Ascending aorta (tissue), 2 donors: ENCODE measurements at regions not wholly inside any gene's neighbourhood (a gene's known extent, or its start where the extent isn't known, plus 50 kb on each side); places are given as distances from the start of the nearest gene placed in this dataset.
"Not testable (repeated sequence)": the region's sequence is repeated elsewhere in the genome, so short reads cannot be mapped to it uniquely, and the experiment has no call there.

Experiments used
- DNase-seq, 2 donors: peaks; one replicate each; pipeline ENCODE4 v3.0.0-alpha.2; 2019; ENCODE audit warnings: low spot score in 2 of 2
- H3K27ac ChIP-seq, 2 donors: fragments of 200-600 bp; sonication (generic); one replicate each; pipeline ENCODE4 v1.5.1; 2016 to 2017; ENCODE audit warnings: mild to moderate bottlenecking in 1 of 2
- H3K27me3 ChIP-seq: fragments of 200-600 bp; sonication (generic); one replicate; pipeline ENCODE4 v1.5.1; 2017
- H3K36me3 ChIP-seq, 2 donors: fragments of 200-600 bp; sonication (generic); one replicate each; pipeline ENCODE4 v1.5.1; 2016
- H3K4me1 ChIP-seq, 2 donors: fragments of 200-600 bp; sonication (generic); one replicate each; pipeline ENCODE4 v1.5.1; 2016 to 2017; ENCODE audit warnings: mild to moderate bottlenecking in 1 of 2
- H3K4me3 ChIP-seq, 2 donors: fragments of 200-600 bp; sonication (generic); one replicate each; pipeline ENCODE4 v1.5.1; 2016 to 2017; ENCODE audit warnings: mild to moderate bottlenecking in 1 of 2
- H3K9me3 ChIP-seq, 2 donors: fragments of 200-600 bp; sonication (generic); one replicate each; pipeline ENCODE4 v1.5.1; 2016
- intact Hi-C: fragments of 100-400 bp; cut with DNase I; formaldehyde crosslinking; loops from one replicate; pipeline ENCODE4 v1.15.1; 2023
- TF ChIP-seq, protein P1 (sequence below), 3 experiments: fragments of 200-600 bp in 2 of 3; fragments of 450-650 bp in 1 of 3; sonication (generic) in 2 of 3; IDR thresholded peaks; one replicate each; pipeline ENCODE4 v1.5.1; 2016 to 2019; ENCODE audit warnings: antibody characterized with exemption in 3 of 3, mild to moderate bottlenecking in 1 of 3, moderate library complexity in 1 of 3

DNA sequence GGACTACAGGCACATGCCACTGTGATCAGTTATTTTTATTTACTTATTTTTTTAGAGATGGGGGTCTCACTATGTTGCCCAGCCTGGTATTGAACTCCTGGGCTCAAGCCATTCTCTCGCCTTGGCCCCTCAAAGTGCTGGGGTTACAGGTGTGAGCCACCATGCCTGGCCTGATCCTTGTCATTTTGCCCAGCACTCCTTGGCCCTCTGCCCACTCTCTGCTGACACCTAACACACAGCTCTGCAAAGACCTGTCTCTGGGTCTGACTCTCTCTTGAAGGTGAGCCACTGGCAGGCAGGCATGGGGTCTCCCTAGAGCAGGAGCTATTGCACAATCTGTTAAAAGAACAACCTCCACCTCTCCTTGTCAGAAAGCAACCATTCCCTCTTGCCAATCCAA lies 155.6 kb downstream of the ZFP64 start:
- no peak for DNase-seq
- Histone ChIP-seq H3K4me1 (no peaks in the 10 kb centered on the region), H3K36me3 (no peaks in the 10 kb centered on the region), H3K9me3 (no peaks in the 10 kb centered on the region), H3K4me3 (no peak overlapping the region), H3K27me3 (no peaks in the 10 kb centered on the region), H3K27ac (no peak overlapping the region)
- intact Hi-C loops: no loop called here
- TF ChIP-seq, protein P1, sequence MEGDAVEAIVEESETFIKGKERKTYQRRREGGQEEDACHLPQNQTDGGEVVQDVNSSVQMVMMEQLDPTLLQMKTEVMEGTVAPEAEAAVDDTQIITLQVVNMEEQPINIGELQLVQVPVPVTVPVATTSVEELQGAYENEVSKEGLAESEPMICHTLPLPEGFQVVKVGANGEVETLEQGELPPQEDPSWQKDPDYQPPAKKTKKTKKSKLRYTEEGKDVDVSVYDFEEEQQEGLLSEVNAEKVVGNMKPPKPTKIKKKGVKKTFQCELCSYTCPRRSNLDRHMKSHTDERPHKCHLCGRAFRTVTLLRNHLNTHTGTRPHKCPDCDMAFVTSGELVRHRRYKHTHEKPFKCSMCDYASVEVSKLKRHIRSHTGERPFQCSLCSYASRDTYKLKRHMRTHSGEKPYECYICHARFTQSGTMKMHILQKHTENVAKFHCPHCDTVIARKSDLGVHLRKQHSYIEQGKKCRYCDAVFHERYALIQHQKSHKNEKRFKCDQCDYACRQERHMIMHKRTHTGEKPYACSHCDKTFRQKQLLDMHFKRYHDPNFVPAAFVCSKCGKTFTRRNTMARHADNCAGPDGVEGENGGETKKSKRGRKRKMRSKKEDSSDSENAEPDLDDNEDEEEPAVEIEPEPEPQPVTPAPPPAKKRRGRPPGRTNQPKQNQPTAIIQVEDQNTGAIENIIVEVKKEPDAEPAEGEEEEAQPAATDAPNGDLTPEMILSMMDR (IDR thresholded peaks at IDR 0.05): no peak

DNA sequence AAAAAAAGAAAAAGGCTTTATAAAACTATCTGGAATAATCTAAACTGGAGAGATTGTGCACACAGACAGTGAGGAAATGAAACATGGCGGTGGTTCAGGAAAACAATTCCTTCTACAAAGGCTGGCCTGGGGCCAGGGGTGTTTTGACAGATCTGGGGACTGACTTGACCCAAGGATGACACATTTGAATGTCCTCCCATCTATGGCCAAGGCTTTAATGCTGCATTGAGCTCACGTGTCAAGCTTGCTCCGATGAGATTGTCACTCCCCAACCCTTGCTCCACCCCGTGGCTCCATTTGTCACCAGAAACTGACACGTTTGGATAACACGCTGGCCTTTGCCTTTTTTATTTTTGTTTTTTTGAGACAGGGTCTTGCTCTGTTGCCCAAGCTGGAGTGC lies 156.1 kb downstream of the ZFP64 start:
- Histone ChIP-seq H3K4me1 (no peaks in the 10 kb centered on the region), H3K4me3 (no peak overlapping the region), H3K36me3 (no peaks in the 10 kb centered on the region), H3K9me3 (no peaks in the 10 kb centered on the region), H3K27me3 (no peaks in the 10 kb centered on the region), H3K27ac (no peak overlapping the region)
- intact Hi-C loops: no loop called here
- TF ChIP-seq, protein P1 (IDR thresholded peaks at IDR 0.05): no peak
- DNase-seq: no peak

DNA sequence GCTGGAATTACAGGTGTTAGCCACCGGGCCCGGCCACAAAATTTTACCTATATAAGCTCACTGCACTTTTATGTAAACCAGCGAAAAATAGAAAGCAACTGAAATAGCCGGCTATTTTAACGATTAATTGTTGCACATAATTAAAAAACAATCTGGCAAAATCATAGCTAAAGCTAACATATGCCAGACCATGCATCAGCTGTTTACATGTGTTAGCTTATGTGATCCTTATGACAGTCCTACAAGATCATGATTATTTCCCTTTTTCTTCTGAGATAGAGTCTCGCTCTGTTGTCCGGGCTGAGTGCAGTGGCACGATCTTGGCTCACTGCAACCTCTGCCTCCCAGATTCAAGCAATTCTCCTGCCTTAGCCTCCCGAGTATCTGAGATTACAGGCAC lies 157.0 kb downstream of the ZFP64 start:
- no peaks in the 10 kb centered on the region for H3K36me3 ChIP-seq
- intact Hi-C loops: no loop called here
- TF ChIP-seq, protein P1 (IDR thresholded peaks at IDR 0.05): no peak
- H3K4me1 ChIP-seq: no peaks in the 10 kb centered on the region
- DNase-seq: no peak
- H3K9me3 ChIP-seq: no peaks in the 10 kb centered on the region
- H3K27me3 ChIP-seq: no peaks in the 10 kb centered on the region
- H3K27ac ChIP-seq: no peak overlapping the region
- H3K4me3 ChIP-seq: no peak overlapping the region

DNA sequence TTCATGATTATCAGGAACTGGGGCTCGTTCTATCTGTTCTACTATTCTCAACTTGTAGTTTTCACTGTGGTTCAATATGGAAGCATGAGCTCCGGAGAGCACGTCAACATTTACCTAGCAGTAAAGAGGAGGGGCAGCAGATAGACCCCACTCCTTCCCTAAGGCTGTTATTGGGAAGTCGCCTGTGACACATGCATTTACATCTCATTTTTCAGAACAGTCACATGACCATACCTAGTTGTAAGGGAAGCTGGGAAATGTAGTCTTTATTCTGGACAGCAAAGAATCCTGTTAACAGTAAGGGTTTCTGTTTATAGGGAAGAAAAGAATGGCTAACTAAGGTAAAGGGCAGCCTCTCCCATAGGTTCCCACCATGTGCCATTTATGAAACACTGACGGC lies 158.3 kb downstream of the ZFP64 start:
- intact Hi-C loops: no loop called here
- Histone ChIP-seq H3K36me3 (no peaks in the 10 kb centered on the region), H3K4me3 (no peak overlapping the region), H3K27me3 (no peaks in the 10 kb centered on the region), H3K27ac (no peak overlapping the region), H3K9me3 (no peaks in the 10 kb centered on the region), H3K4me1 (no peaks in the 10 kb centered on the region)
- TF ChIP-seq, protein P1 (IDR thresholded peaks at IDR 0.05): no peak
- no peak for DNase-seq

DNA sequence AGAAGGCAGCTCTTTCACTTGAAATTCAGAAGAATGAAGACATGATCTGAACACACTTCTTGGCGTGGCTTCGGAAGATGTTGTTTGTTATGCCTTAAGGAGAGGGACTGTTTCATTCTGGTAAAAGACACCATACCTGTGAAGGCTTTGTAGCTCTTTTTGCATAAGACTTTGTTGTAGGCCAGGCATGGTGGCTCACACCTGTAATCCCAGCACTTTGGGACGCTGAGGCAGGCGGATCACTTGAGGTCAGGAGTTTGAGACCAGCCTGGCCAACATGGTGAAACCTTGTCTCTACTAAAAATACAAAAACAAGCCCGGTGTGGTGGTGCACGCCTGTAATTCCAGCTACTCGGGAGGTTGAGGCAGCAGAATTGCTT lies 159.3 kb downstream of the ZFP64 start:
- H3K9me3 ChIP-seq, DNase-seq, H3K27ac ChIP-seq, intact Hi-C loops, H3K36me3 ChIP-seq, H3K4me1 ChIP-seq, H3K4me3 ChIP-seq, H3K27me3 ChIP-seq: not testable (repeated sequence)

DNA sequence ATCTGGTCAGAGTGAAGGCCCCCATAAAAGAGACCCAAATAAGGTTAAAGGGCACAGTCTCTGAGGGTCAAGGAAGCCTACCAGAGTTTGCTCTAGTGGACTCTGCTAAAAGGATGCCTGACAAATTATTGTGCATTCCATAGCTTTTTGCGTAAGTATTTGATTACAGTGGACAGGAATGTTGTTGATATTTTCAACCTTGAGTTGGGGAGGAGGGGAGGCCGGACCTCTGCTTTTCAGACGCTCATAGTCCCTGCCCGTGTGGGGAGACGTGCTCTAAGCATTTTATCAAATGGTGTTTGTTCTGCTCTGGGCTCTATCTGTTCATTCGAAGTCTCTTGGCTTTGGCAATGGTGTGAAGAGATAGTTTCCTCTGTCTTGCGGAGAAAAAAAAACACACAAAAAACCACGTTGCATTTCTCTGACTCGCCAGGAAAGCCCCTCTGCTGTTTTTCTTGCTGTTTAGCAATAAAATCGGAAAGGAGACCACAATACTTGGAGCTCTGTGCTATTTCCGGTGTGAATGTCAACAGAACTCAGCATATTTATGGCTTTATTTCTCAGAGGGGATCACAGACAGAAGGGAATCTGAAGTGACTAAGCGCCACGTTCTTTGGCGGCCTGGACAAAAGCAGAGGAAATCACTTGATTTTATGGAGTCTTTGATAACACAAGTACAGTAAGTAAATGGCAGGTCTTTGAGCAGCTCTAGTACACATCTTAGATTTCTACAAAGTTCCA lies 159.8 kb downstream of the ZFP64 start:
- no peaks in the 10 kb centered on the region for H3K4me1 ChIP-seq
- H3K4me3 ChIP-seq: no peak overlapping the region
- no peaks in the 10 kb centered on the region for H3K27me3 ChIP-seq
- no peaks in the 10 kb centered on the region for H3K36me3 ChIP-seq
- TF ChIP-seq, protein P1 (IDR thresholded peaks at IDR 0.05): no peak
- H3K27ac ChIP-seq: no peak overlapping the region
- no peaks in the 10 kb centered on the region for H3K9me3 ChIP-seq
- DNase-seq: no peak
- intact Hi-C loops: no loop called here
